Endothelial cell of umbilical vein (primary cell): ENCODE measurements at regions not wholly inside any gene's neighbourhood (a gene's known extent, or its start where the extent isn't known, plus 50 kb on each side); places are given as distances from the start of the nearest gene placed in this dataset.
"Not testable (repeated sequence)": the region's sequence is repeated elsewhere in the genome, so short reads cannot be mapped to it uniquely, and the experiment has no call there.

ENCODE experiments used
- EZH2 ChIP-seq: IDR thresholded peaks from 2 replicates; pipeline ENCODE4 v1.6.1; 2012; ENCODE audit warnings: borderline replicate concordance, low read depth, mild to moderate bottlenecking, moderate library complexity, low read length, inconsistent platforms; ENCODE audit not compliant: severe bottlenecking
- MYC ChIP-seq: IDR thresholded peaks from one replicate; pipeline ENCODE4 v1.6.1; 2011; ENCODE audit warnings: mild to moderate bottlenecking, low read depth, low read length
- POLR2A ChIP-seq: IDR thresholded peaks from 2 replicates; pipeline ENCODE4 v1.6.1; 2012; ENCODE audit warnings: low read depth, mild to moderate bottlenecking, control low read depth, low read length
- POLR2AphosphoS5 ChIP-seq: IDR thresholded peaks from 2 replicates; pipeline ENCODE4 v1.6.1; 2012; ENCODE audit warnings: low read depth, mild to moderate bottlenecking, control low read depth, low read length, moderate library complexity; ENCODE audit not compliant: insufficient read depth
- TF ChIP-seq, protein P1 (sequence below), 2 donors: IDR thresholded peaks; 1 replicate in 1 of 2; 2 replicates in 1 of 2; pipeline ENCODE4 v1.5.1; 2011; ENCODE audit warnings: low read length in 2 of 2, mild to moderate bottlenecking in 2 of 2, moderate library complexity in 2 of 2, control low read depth in 1 of 2, inconsistent platforms in 1 of 2, low read depth in 1 of 2; ENCODE audit not compliant: insufficient read depth in 1 of 2; ENCODE audit errors: extremely low read depth in 1 of 2
- TF ChIP-seq, protein P2 (sequence below): IDR thresholded peaks from 2 replicates; pipeline ENCODE4 v1.6.1; 2011; ENCODE audit not compliant: insufficient read depth, insufficient read length

DNA sequence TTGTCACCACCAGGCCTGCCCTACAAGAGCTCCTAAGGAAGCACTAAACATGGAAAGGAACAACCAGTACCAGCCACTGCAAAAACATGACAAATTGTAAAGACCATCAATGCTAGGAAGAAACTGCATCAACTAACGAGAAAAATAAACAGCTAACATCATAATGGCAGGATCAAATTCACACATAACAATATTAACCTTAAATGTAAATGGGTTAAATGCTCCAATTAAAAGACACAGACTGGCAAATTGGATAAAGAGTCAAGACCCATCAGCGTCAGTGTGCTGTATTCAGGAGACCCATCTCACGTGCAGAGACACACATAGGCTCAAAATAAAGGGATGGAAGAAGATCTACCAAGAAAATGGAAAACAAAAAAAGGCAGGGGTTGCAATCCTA, 77.0 kb upstream of the SAMSN1 start:
- TF ChIP-seq POLR2A, POLR2AphosphoS5, EZH2, MYC: not testable (repeated sequence)
- TF ChIP-seq, protein P1, sequence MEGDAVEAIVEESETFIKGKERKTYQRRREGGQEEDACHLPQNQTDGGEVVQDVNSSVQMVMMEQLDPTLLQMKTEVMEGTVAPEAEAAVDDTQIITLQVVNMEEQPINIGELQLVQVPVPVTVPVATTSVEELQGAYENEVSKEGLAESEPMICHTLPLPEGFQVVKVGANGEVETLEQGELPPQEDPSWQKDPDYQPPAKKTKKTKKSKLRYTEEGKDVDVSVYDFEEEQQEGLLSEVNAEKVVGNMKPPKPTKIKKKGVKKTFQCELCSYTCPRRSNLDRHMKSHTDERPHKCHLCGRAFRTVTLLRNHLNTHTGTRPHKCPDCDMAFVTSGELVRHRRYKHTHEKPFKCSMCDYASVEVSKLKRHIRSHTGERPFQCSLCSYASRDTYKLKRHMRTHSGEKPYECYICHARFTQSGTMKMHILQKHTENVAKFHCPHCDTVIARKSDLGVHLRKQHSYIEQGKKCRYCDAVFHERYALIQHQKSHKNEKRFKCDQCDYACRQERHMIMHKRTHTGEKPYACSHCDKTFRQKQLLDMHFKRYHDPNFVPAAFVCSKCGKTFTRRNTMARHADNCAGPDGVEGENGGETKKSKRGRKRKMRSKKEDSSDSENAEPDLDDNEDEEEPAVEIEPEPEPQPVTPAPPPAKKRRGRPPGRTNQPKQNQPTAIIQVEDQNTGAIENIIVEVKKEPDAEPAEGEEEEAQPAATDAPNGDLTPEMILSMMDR (IDR thresholded peaks at IDR 0.05; ENCODE audit: extremely low read depth in 1 of 2, insufficient read depth in 1 of 2, low read depth in 1 of 2, low read length in 2 of 2), result not testable (repeated sequence)
- TF ChIP-seq, protein P2, sequence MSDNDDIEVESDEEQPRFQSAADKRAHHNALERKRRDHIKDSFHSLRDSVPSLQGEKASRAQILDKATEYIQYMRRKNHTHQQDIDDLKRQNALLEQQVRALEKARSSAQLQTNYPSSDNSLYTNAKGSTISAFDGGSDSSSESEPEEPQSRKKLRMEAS, result not testable (repeated sequence)
